Mesenchymal stem cell (in vitro differentiated cells and primary cell): ENCODE measurements at regions not wholly inside any gene's neighbourhood (a gene's known extent, or its start where the extent isn't known, plus 50 kb on each side); places are given as distances from the start of the nearest gene placed in this dataset.
A peak's percentile ranks its signal among the peaks of the same experiment; 100 is the strongest.
"Not testable (repeated sequence)": the region's sequence is repeated elsewhere in the genome, so short reads cannot be mapped to it uniquely, and the experiment has no call there.

Experiments
- DNase-seq: peaks from one replicate; pipeline ENCODE4 v3.0.0-alpha.2; 2013
- H2AFZ ChIP-seq: one replicate; pipeline ENCODE4 v1.6.1; 2013; ENCODE audit warnings: low read depth, mild to moderate bottlenecking, control low read depth, inconsistent platforms, low read length, moderate library complexity
- H2AK5ac ChIP-seq: 2 replicates; pipeline ENCODE4 v1.6.1; 2013; ENCODE audit warnings: low read length, moderate library complexity, mild to moderate bottlenecking, inconsistent platforms; ENCODE audit not compliant: severe bottlenecking
- H2BK120ac ChIP-seq: one replicate; pipeline ENCODE4 v1.6.1; 2013; ENCODE audit warnings: low read depth, mild to moderate bottlenecking, inconsistent platforms, low read length, moderate library complexity
- H2BK12ac ChIP-seq, 2 experiments: one replicate each; pipeline ENCODE4 v1.6.1; 2013; ENCODE audit warnings: inconsistent platforms in 2 of 2, low read length in 2 of 2, mild to moderate bottlenecking in 2 of 2, moderate library complexity in 2 of 2, control low read depth in 1 of 2
- H2BK15ac ChIP-seq: one replicate; pipeline ENCODE4 v1.6.1; 2013; ENCODE audit warnings: mild to moderate bottlenecking, low read depth, inconsistent platforms; ENCODE audit not compliant: poor library complexity, severe bottlenecking
- H2BK5ac ChIP-seq: 2 replicates; pipeline ENCODE4 v1.6.1; 2013; ENCODE audit warnings: low read depth, mild to moderate bottlenecking, low read length, control low read depth, inconsistent platforms; ENCODE audit not compliant: poor library complexity, severe bottlenecking
- H3K14ac ChIP-seq, 2 experiments: one replicate each; pipeline ENCODE4 v1.6.1; 2013; ENCODE audit warnings: inconsistent platforms in 2 of 2, low read length in 2 of 2, control low read depth in 1 of 2, mild to moderate bottlenecking in 1 of 2, moderate library complexity in 1 of 2
- H3K18ac ChIP-seq, 2 experiments: one replicate each; pipeline ENCODE4 v1.6.1; 2013; ENCODE audit warnings: inconsistent platforms in 2 of 2, low read length in 2 of 2, control low read depth in 1 of 2, low read depth in 1 of 2, mild to moderate bottlenecking in 1 of 2
- H3K23ac ChIP-seq, 2 experiments: one replicate each; pipeline ENCODE4 v1.6.1; 2013; ENCODE audit warnings: inconsistent platforms in 2 of 2, low read length in 2 of 2, mild to moderate bottlenecking in 2 of 2, moderate library complexity in 2 of 2, control low read depth in 1 of 2
- H3K27ac ChIP-seq: 2 replicates; pipeline ENCODE4 v1.5.1; 2013; ENCODE audit warnings: mild to moderate bottlenecking, moderate library complexity, low read length, control low read depth, inconsistent platforms; ENCODE audit not compliant: poor library complexity, severe bottlenecking
- H3K27me3 ChIP-seq, 2 experiments: 2 replicates each; pipeline versions ENCODE4 v1.6.1 to v1.7.0; 2013; ENCODE audit warnings: low read length in 2 of 2, mild to moderate bottlenecking in 2 of 2, moderate library complexity in 2 of 2, control low read depth in 1 of 2, inconsistent platforms in 1 of 2; ENCODE audit not compliant: control insufficient read depth in 1 of 2, insufficient read depth in 1 of 2
- H3K36me3 ChIP-seq, 2 experiments: 2 replicates each; pipeline versions ENCODE4 v1.6.1 to v1.7.0; 2013; ENCODE audit warnings: low read length in 2 of 2, control low read depth in 1 of 2, inconsistent platforms in 1 of 2, low read depth in 1 of 2, mild to moderate bottlenecking in 1 of 2; ENCODE audit not compliant: insufficient read depth in 2 of 2, control insufficient read depth in 1 of 2
- H3K4ac ChIP-seq, 2 experiments: one replicate each; pipeline ENCODE4 v1.6.1; 2013; ENCODE audit warnings: inconsistent platforms in 2 of 2, low read length in 2 of 2, mild to moderate bottlenecking in 2 of 2, moderate library complexity in 2 of 2, control low read depth in 1 of 2, low read depth in 1 of 2
- H3K4me1 ChIP-seq: 2 replicates; pipeline ENCODE4 v1.6.1; 2013; ENCODE audit warnings: low read depth, low read length, control low read depth; ENCODE audit not compliant: control insufficient read depth, insufficient read depth
- H3K4me2 ChIP-seq: 2 replicates; pipeline ENCODE4 v1.6.1; 2013; ENCODE audit warnings: low read length, mild to moderate bottlenecking, inconsistent platforms; ENCODE audit not compliant: poor library complexity, severe bottlenecking
- H3K4me3 ChIP-seq, 2 experiments: 2 replicates each; pipeline versions ENCODE4 v1.5.1 to v1.7.0; 2013; ENCODE audit warnings: low read length in 2 of 2, mild to moderate bottlenecking in 2 of 2, control low read depth in 1 of 2, low read depth in 1 of 2; ENCODE audit not compliant: insufficient read depth in 1 of 2
- H3K79me1 ChIP-seq: replicated peaks from 2 replicates; pipeline ENCODE4 v1.6.1; 2013; ENCODE audit warnings: mild to moderate bottlenecking, control low read depth, low read length, inconsistent platforms; ENCODE audit not compliant: poor library complexity, severe bottlenecking
- H3K9ac ChIP-seq: 2 replicates; pipeline ENCODE4 v1.7.0; 2013; ENCODE audit warnings: mild to moderate bottlenecking, low read length, moderate library complexity
- H3K9me3 ChIP-seq: 2 replicates; pipeline ENCODE4 v1.7.0; 2013; ENCODE audit warnings: mild to moderate bottlenecking, low read length; ENCODE audit not compliant: control insufficient read depth
- H4K8ac ChIP-seq: one replicate; pipeline ENCODE4 v1.6.1; 2013; ENCODE audit warnings: inconsistent platforms, mild to moderate bottlenecking, low read length, moderate library complexity
- H4K91ac ChIP-seq: one replicate; pipeline ENCODE4 v1.6.1; 2013; ENCODE audit warnings: mild to moderate bottlenecking, low read length, inconsistent platforms
- WGBS: methylation state at CpG from one replicate; pipeline ENCODE4 v1.1.7; 2013; ENCODE audit warnings: mixed read lengths; 5-methylcytosine and 5-hydroxymethylcytosine counted together

- 82% methylated on average over 5 of the region's 7 CpGs for WGBS
- Histone ChIP-seq H3K36me3 (no peaks in the 10 kb centered on the region), H2BK120ac (no peak overlapping the region), H3K18ac (no peak overlapping the region), H3K4me2 (no peak overlapping the region), H3K27me3 (no peaks in the 10 kb centered on the region), H3K79me1 (no peaks in the 10 kb centered on the region), H3K23ac (no peak overlapping the region), H2AK5ac (no peak overlapping the region), H2BK12ac (no peak overlapping the region), H2BK5ac (no peak overlapping the region), H3K4me1 (no peaks in the 10 kb centered on the region), H3K27ac (no peak overlapping the region), H2AFZ (no peak overlapping the region), H3K14ac (peak overlapping the region in 1 of 2 experiments; percentile 28), H4K8ac (no peak overlapping the region), H3K4me3 (no peak overlapping the region), H3K9me3 (peaks cover 5% of the 10 kb centered on the region), H3K4ac (no peak overlapping the region), H3K9ac (no peak overlapping the region), H4K91ac (no peak overlapping the region), H2BK15ac (no peak overlapping the region)
- DNase-seq, result no peak
Measured at GRCh38 chr2:77666251-77666980, 144.2 kb upstream of the LRRTM4 start.

GRCh38 chr2:77684543-77685319, 162.6 kb upstream of the LRRTM4 start:
- not testable (repeated sequence) for H2BK120ac ChIP-seq, H2AK5ac ChIP-seq, H3K9me3 ChIP-seq, H2AFZ ChIP-seq, DNase-seq, H3K79me1 ChIP-seq, H3K4me1 ChIP-seq, H4K91ac ChIP-seq, H3K18ac ChIP-seq, H3K14ac ChIP-seq, H4K8ac ChIP-seq, H3K4me3 ChIP-seq, H2BK5ac ChIP-seq, H3K27me3 ChIP-seq, H2BK12ac ChIP-seq, H3K9ac ChIP-seq, H3K4me2 ChIP-seq, H2BK15ac ChIP-seq, H3K27ac ChIP-seq, H3K23ac ChIP-seq, H3K4ac ChIP-seq, H3K36me3 ChIP-seq
- WGBS, result 88% methylated on average over 3 of the region's 6 CpGs

GRCh38 chr2:77712601-77713000, 190.4 kb upstream of the LRRTM4 start:
- H2BK12ac ChIP-seq, result no peak overlapping the region
- H2BK15ac ChIP-seq, result no peak overlapping the region
- H2BK120ac ChIP-seq, result no peak overlapping the region
- H4K8ac ChIP-seq, result no peak overlapping the region
- no peak overlapping the region for H3K9ac ChIP-seq
- no peak overlapping the region for H3K23ac ChIP-seq
- H3K4ac ChIP-seq, result no peak overlapping the region
- H4K91ac ChIP-seq, result no peak overlapping the region
- H3K79me1 ChIP-seq, result no peaks in the 10 kb centered on the region
- no peak overlapping the region for H3K14ac ChIP-seq
- WGBS, result 100% methylated on average over 1 of the region's 1 CpG
- no peak for DNase-seq
- H3K36me3 ChIP-seq, result no peaks in the 10 kb centered on the region
- no peaks in the 10 kb centered on the region for H3K4me1 ChIP-seq
- H3K27ac ChIP-seq, result no peak overlapping the region
- no peaks in the 10 kb centered on the region for H3K27me3 ChIP-seq
- peaks cover 3% of the 10 kb centered on the region for H3K9me3 ChIP-seq
- H3K4me3 ChIP-seq, result no peak overlapping the region
- no peak overlapping the region for H2BK5ac ChIP-seq
- no peak overlapping the region for H3K4me2 ChIP-seq
- H3K18ac ChIP-seq, result no peak overlapping the region
- H2AFZ ChIP-seq, result no peak overlapping the region
- no peak overlapping the region for H2AK5ac ChIP-seq

- Histone ChIP-seq H3K18ac (no peak overlapping the region), H3K79me1 (no peaks in the 10 kb centered on the region), H2AK5ac (no peak overlapping the region), H3K4me1 (no peaks in the 10 kb centered on the region), H3K9me3 (peaks cover 3% of the 10 kb centered on the region), H3K4me3 (no peak overlapping the region), H3K27me3 (no peaks in the 10 kb centered on the region), H4K91ac (no peak overlapping the region), H2BK12ac (no peak overlapping the region), H3K14ac (no peak overlapping the region), H4K8ac (no peak overlapping the region), H2BK120ac (no peak overlapping the region), H3K4ac (no peak overlapping the region), H3K9ac (no peak overlapping the region), H2AFZ (no peak overlapping the region), H3K23ac (no peak overlapping the region), H3K4me2 (no peak overlapping the region), H2BK15ac (no peak overlapping the region), H2BK5ac (no peak overlapping the region), H3K36me3 (no peaks in the 10 kb centered on the region), H3K27ac (no peak overlapping the region)
- no peak for DNase-seq
- WGBS, result 76% methylated on average over 1 of the region's 2 CpGs
Measured at GRCh38 chr2:77713412-77713811, 191.2 kb upstream of the LRRTM4 start.
